Sigmoid colon (tissue), 4 donors: ENCODE measurements at regions not wholly inside any gene's neighbourhood (a gene's known extent, or its start where the extent isn't known, plus 50 kb on each side); places are given as distances from the start of the nearest gene placed in this dataset.

Experiments
- CTCF ChIP-seq, 4 experiments: fragments of 450-650 bp in 3 of 4; fragments of 200-600 bp in 1 of 4; IDR thresholded peaks; one replicate each; pipeline ENCODE4 v1.5.1; 2016 to 2019; ENCODE audit warnings: antibody characterized with exemption in 4 of 4, mild to moderate bottlenecking in 3 of 4, moderate library complexity in 2 of 4
- EP300 ChIP-seq, 4 donors: sonication (generic); formaldehyde crosslinking; IDR thresholded peaks; one replicate each; pipeline ENCODE4 v1.6.1; 2017; ENCODE audit warnings: antibody characterized with exemption in 4 of 4
- POLR2A ChIP-seq, 2 donors: fragments of 450-650 bp; IDR thresholded peaks; one replicate each; pipeline ENCODE4 v1.6.1; 2016; ENCODE audit warnings: antibody characterized with exemption in 2 of 2, mild to moderate bottlenecking in 2 of 2, moderate library complexity in 2 of 2
- POLR2AphosphoS5 ChIP-seq, 4 donors: sonication (generic); formaldehyde crosslinking; IDR thresholded peaks; one replicate each; pipeline ENCODE4 v1.6.1; 2017; ENCODE audit warnings: antibody characterized with exemption in 4 of 4

GRCh38 chr12:115251727-115252126 is 567.8 kb upstream of the TBX3 start:
- TF ChIP-seq POLR2AphosphoS5 (IDR thresholded peaks at IDR 0.05) (no peak), CTCF (IDR thresholded peaks at IDR 0.05) (no peak), POLR2A (IDR thresholded peaks at IDR 0.05) (no peak), EP300 (IDR thresholded peaks at IDR 0.05) (no peak)
